ENCODE measurements at regions not wholly inside any gene's neighbourhood (a gene's known extent, or its start where the extent isn't known, plus 50 kb on each side); places are given as distances from the start of the nearest gene placed in this dataset.

- TF ChIP-seq POLR2A (IDR thresholded peaks at IDR 0.05; ENCODE audit: low read depth, low read length) (no peak), EZH2 (IDR thresholded peaks at IDR 0.05; ENCODE audit: borderline replicate concordance, low read depth, low read length, severe bottlenecking) (no peak), MAX (IDR thresholded peaks at IDR 0.05; ENCODE audit: insufficient read depth, insufficient read length) (no peak)
These were observed 468.1 kb downstream of the FGF9 start for GRCh38 chr13:22138947-22139346.

Measured in endothelial cell of umbilical vein (primary cell).